Endodermal cell (in vitro differentiated cells): ENCODE measurements at regions not wholly inside any gene's neighbourhood (a gene's known extent, or its start where the extent isn't known, plus 50 kb on each side); places are given as distances from the start of the nearest gene placed in this dataset.

Experiments
- DNase-seq: peaks from one replicate; pipeline ENCODE4 v3.0.0-alpha.2; 2017
- H3K27ac ChIP-seq: 2 replicates; pipeline ENCODE4 v1.5.1; 2013; ENCODE audit warnings: mild to moderate bottlenecking, low read depth, low read length, moderate library complexity
- H3K27me3 ChIP-seq: 2 replicates; pipeline ENCODE4 v1.6.1; 2013; ENCODE audit warnings: mild to moderate bottlenecking, low read length, moderate library complexity; ENCODE audit not compliant: insufficient read depth, control insufficient read depth, poor library complexity, severe bottlenecking
- H3K36me3 ChIP-seq: 2 replicates; pipeline ENCODE4 v1.7.0; 2013; ENCODE audit warnings: mild to moderate bottlenecking, low read length, moderate library complexity; ENCODE audit not compliant: control insufficient read depth, insufficient read depth
- H3K4me1 ChIP-seq: one replicate; pipeline ENCODE4 v1.7.0; 2013; ENCODE audit warnings: low read length; ENCODE audit not compliant: control insufficient read depth, insufficient read depth
- H3K4me3 ChIP-seq: 2 replicates; pipeline ENCODE4 v1.5.1; 2013; ENCODE audit warnings: mild to moderate bottlenecking, low read length, moderate library complexity
- H3K9ac ChIP-seq: 2 replicates; pipeline ENCODE4 v1.6.1; 2013; ENCODE audit warnings: mild to moderate bottlenecking, low read length, moderate library complexity; ENCODE audit not compliant: poor library complexity, severe bottlenecking; ENCODE audit errors: extremely low read depth
- H3K9me3 ChIP-seq: 2 replicates; pipeline ENCODE4 v1.6.1; 2013; ENCODE audit warnings: mild to moderate bottlenecking, low read length, moderate library complexity; ENCODE audit not compliant: control insufficient read depth
- H3K27ac Mint-ChIP-seq: 2 replicates; pipeline ENCODE4 v1.8.0; 2020; ENCODE audit warnings: mixed read lengths
- H3K27me3 Mint-ChIP-seq: 2 replicates; pipeline ENCODE4 v1.8.0; 2021; ENCODE audit warnings: mild to moderate bottlenecking, mixed read lengths; ENCODE audit not compliant: insufficient read depth
- H3K36me3 Mint-ChIP-seq: 2 replicates; pipeline ENCODE4 v1.8.0; 2020; ENCODE audit warnings: low read depth, mixed read lengths
- H3K4me1 Mint-ChIP-seq: 2 replicates; pipeline ENCODE4 v1.8.0; 2020; ENCODE audit warnings: mixed read lengths
- H3K4me3 Mint-ChIP-seq: 2 replicates; pipeline ENCODE4 v1.8.0; 2020; ENCODE audit warnings: mild to moderate bottlenecking, moderate library complexity, mixed read lengths
- H3K9me3 Mint-ChIP-seq: 2 replicates; pipeline ENCODE4 v1.8.0; 2020; ENCODE audit warnings: mild to moderate bottlenecking, mixed read lengths
- CTCF ChIP-seq: fragments of 200-600 bp; sonication (generic); conservative IDR thresholded peaks from 2 replicates; pipeline ENCODE4 v1.5.0; 2021; ENCODE audit warnings: antibody characterized with exemption, mild to moderate bottlenecking
- WGBS, 2 experiments: methylation state at CpG; one replicate each; pipeline versions ENCODE4 v1.1.5 to v1.1.7; 2013; ENCODE audit warnings: missing lambda C conversion rate in 2 of 2, mixed read lengths in 1 of 2; ENCODE audit not compliant: insufficient coverage in 1 of 2, insufficient read length in 1 of 2; 5-methylcytosine and 5-hydroxymethylcytosine counted together

DNA sequence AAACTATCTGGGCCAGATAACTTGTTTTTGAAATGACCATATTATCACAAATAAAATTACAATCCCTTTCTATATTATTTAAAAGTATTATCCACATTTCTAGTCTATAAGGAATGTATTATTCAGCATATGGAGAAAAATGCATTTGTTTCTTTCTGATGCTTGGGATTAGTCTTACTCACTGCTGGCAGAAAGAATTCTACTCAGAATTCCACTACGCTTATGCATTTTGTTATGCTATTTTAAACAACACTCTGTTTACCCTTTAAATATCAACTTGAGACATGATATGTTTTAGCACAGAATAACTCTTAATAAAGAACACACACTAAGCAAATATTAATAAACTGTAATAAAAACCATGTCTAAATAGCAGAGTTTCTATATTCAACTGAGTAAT is 77.6 kb upstream of the ANO3 start:
- WGBS, 2 experiments = 33% methylated on average over 1 of the region's 1 CpG; no CpG with 5 or more reads in 1 of the 2 experiments
- no peaks in the 10 kb centered on the region for H3K9me3 Mint-ChIP-seq
- H3K9ac ChIP-seq = no peak overlapping the region
- H3K4me3 Mint-ChIP-seq = no peak overlapping the region
- H3K9me3 ChIP-seq = no peaks in the 10 kb centered on the region
- no peaks in the 10 kb centered on the region for H3K4me1 ChIP-seq
- no peak overlapping the region for H3K27ac Mint-ChIP-seq
- no peaks in the 10 kb centered on the region for H3K27me3 Mint-ChIP-seq
- TF ChIP-seq CTCF = no peak
- H3K27ac ChIP-seq = no peak overlapping the region
- H3K27me3 ChIP-seq = no peaks in the 10 kb centered on the region
- no peaks in the 10 kb centered on the region for H3K36me3 Mint-ChIP-seq
- H3K36me3 ChIP-seq = no peaks in the 10 kb centered on the region
- H3K4me1 Mint-ChIP-seq = peaks cover 3% of the 10 kb centered on the region
- H3K4me3 ChIP-seq = no peak overlapping the region
- DNase-seq = no peak

GRCh38 chr11:26263769-26264168 is 68.2 kb upstream of the ANO3 start:
- H3K4me1 Mint-ChIP-seq = no peaks in the 10 kb centered on the region
- H3K27ac Mint-ChIP-seq = no peak overlapping the region
- TF ChIP-seq CTCF = no peak
- H3K9me3 ChIP-seq = no peaks in the 10 kb centered on the region
- no peaks in the 10 kb centered on the region for H3K27me3 ChIP-seq
- H3K4me3 Mint-ChIP-seq = no peak overlapping the region
- no peaks in the 10 kb centered on the region for H3K4me1 ChIP-seq
- no peaks in the 10 kb centered on the region for H3K9me3 Mint-ChIP-seq
- H3K9ac ChIP-seq = no peak overlapping the region
- no peaks in the 10 kb centered on the region for H3K36me3 ChIP-seq
- no peaks in the 10 kb centered on the region for H3K27me3 Mint-ChIP-seq
- H3K27ac ChIP-seq = no peak overlapping the region
- H3K36me3 Mint-ChIP-seq = no peaks in the 10 kb centered on the region
- no peak for DNase-seq
- no peak overlapping the region for H3K4me3 ChIP-seq

- no peaks in the 10 kb centered on the region for H3K36me3 ChIP-seq
- DNase-seq = no peak
- TF ChIP-seq CTCF = no peak
- Mint-ChIP-seq H3K27ac (no peak overlapping the region), H3K27me3 (no peaks in the 10 kb centered on the region), H3K4me3 (no peak overlapping the region), H3K4me1 (no peaks in the 10 kb centered on the region), H3K9me3 (no peaks in the 10 kb centered on the region), H3K36me3 (no peaks in the 10 kb centered on the region)
- no peaks in the 10 kb centered on the region for H3K27me3 ChIP-seq
- no peak overlapping the region for H3K4me3 ChIP-seq
- no peaks in the 10 kb centered on the region for H3K9me3 ChIP-seq
- H3K4me1 ChIP-seq = no peaks in the 10 kb centered on the region
- H3K9ac ChIP-seq = no peak overlapping the region
- no peak overlapping the region for H3K27ac ChIP-seq
Observed at GRCh38 chr11:26264266-26264665, 67.7 kb upstream of the ANO3 start.
